GM12891 (cell line): ENCODE measurements at regions not wholly inside any gene's neighbourhood (a gene's known extent, or its start where the extent isn't known, plus 50 kb on each side); places are given as distances from the start of the nearest gene placed in this dataset.

Experiments used
- POLR2A ChIP-seq: IDR thresholded peaks from 2 replicates; pipeline ENCODE4 v1.6.1; 2011; ENCODE audit warnings: low read depth, low read length, control low read depth
- POLR2AphosphoS5 ChIP-seq: IDR thresholded peaks from 2 replicates; pipeline ENCODE4 v1.6.1; 2011; ENCODE audit warnings: low read depth, low read length, control low read depth
- POU2F2 ChIP-seq: IDR thresholded peaks from 2 replicates; pipeline ENCODE4 v1.6.1; 2011; ENCODE audit warnings: low read depth, mild to moderate bottlenecking, control low read depth, low read length, moderate library complexity
- SPI1 ChIP-seq: IDR thresholded peaks from 2 replicates; pipeline ENCODE4 v1.6.1; 2011; ENCODE audit warnings: low read depth, low read length, control low read depth
- TAF1 ChIP-seq: IDR thresholded peaks from 2 replicates; pipeline ENCODE4 v1.6.1; 2011; ENCODE audit warnings: low read depth, low read length, control low read depth

DNA sequence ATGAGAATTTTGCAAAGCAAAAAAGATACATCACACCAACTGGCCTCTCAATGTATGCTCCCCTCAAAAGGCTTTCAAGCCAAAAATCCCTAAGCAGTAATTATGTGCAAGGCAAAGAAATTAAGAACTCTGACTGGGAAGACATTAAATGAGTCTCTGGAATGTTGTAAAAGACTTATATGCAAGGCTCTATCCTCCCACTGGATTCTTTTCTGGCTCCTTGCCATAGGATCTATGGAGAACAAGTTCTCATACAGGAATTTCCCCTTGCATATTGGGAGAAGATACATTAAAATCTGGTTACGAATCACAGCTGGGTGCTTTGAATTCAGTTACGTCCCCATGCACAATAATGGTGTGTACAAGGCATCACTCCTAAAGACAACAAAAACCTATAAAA lies 73.4 kb upstream of the ATL2 start:
- TF ChIP-seq POLR2AphosphoS5 = no peak
- TF ChIP-seq POLR2A = no peak
- no peak for TF ChIP-seq SPI1
- TF ChIP-seq TAF1 = no peak
- no peak for TF ChIP-seq POU2F2
